GM21515 (cell line): ENCODE measurements at regions not wholly inside any gene's neighbourhood (a gene's known extent, or its start where the extent isn't known, plus 50 kb on each side); places are given as distances from the start of the nearest gene placed in this dataset.

Source experiments
- ATAC-seq: cut with Tn5 transposase; IDR thresholded peaks from one replicate; pipeline ENCODE4 v1.9.1; 2021; ENCODE audit not compliant: unreplicated experiment

GRCh38 chr10:107914450-107915214 lies 750.1 kb upstream of the SORCS1 start:
- ATAC-seq: no peak

GRCh38 chr10:107913317-107914294 lies 749.1 kb upstream of the SORCS1 start:
- no peak for ATAC-seq

- no peak for ATAC-seq
These were observed 736.6 kb upstream of the SORCS1 start for GRCh38 chr10:107901076-107901475.

- no peak for ATAC-seq
These were observed 735.6 kb upstream of the SORCS1 start for GRCh38 chr10:107900131-107900530.

GRCh38 chr10:107899502-107900062 lies 735.1 kb upstream of the SORCS1 start:
- ATAC-seq: no peak

GRCh38 chr10:107899075-107899474 lies 734.6 kb upstream of the SORCS1 start:
- ATAC-seq: no peak

- no peak for ATAC-seq
These were observed 733.9 kb upstream of the SORCS1 start for GRCh38 chr10:107898392-107898791.

- no peak for ATAC-seq
These were observed 730.0 kb upstream of the SORCS1 start for GRCh38 chr10:107894516-107894915.

- no peak for ATAC-seq
These were observed 724.6 kb upstream of the SORCS1 start for GRCh38 chr10:107889105-107889504.

GRCh38 chr10:107880185-107880584 lies 715.7 kb upstream of the SORCS1 start:
- ATAC-seq: no peak

GRCh38 chr10:107873007-107873406 lies 708.5 kb upstream of the SORCS1 start:
- no peak for ATAC-seq

- no peak for ATAC-seq
These were observed 701.2 kb upstream of the SORCS1 start for GRCh38 chr10:107865691-107866090.

- no peak for ATAC-seq
These were observed 694.6 kb upstream of the SORCS1 start for GRCh38 chr10:107859065-107859464.

GRCh38 chr10:107856047-107856315 lies 691.5 kb upstream of the SORCS1 start:
- ATAC-seq: no peak

- ATAC-seq: no peak
These were observed 691.0 kb upstream of the SORCS1 start for GRCh38 chr10:107855301-107856046.

- no peak for ATAC-seq
These were observed 684.3 kb upstream of the SORCS1 start for GRCh38 chr10:107848726-107849360.

- ATAC-seq: no peak
These were observed 683.1 kb upstream of the SORCS1 start for GRCh38 chr10:107847620-107848019.

- ATAC-seq: no peak
These were observed 670.2 kb upstream of the SORCS1 start for GRCh38 chr10:107834706-107835105.

GRCh38 chr10:107831772-107832171 lies 667.3 kb upstream of the SORCS1 start:
- ATAC-seq: no peak

- ATAC-seq: no peak
These were observed 664.7 kb upstream of the SORCS1 start for GRCh38 chr10:107829161-107829560.

- no peak for ATAC-seq
These were observed 661.7 kb upstream of the SORCS1 start for GRCh38 chr10:107826171-107826570.
